Activated CD4-positive, CD25-positive, alpha-beta regulatory T cell treated with anti-CD3 and anti-CD28 coated beads, Interleukin-2, amount 50 U/mL, for 24 hours (primary cell): ENCODE measurements at regions not wholly inside any gene's neighbourhood (a gene's known extent, or its start where the extent isn't known, plus 50 kb on each side); places are given as distances from the start of the nearest gene placed in this dataset.
"Not testable (repeated sequence)": the region's sequence is repeated elsewhere in the genome, so short reads cannot be mapped to it uniquely, and the experiment has no call there.

ENCODE experiments used
- ATAC-seq, 2 donors: fragments of 150-1000 bp; cut with Tn5 transposase; one replicate each; pipeline ENCODE4 v1.10.0; 2021; ENCODE audit warnings: mild to moderate bottlenecking in 1 of 2, moderate library complexity in 1 of 2

DNA sequence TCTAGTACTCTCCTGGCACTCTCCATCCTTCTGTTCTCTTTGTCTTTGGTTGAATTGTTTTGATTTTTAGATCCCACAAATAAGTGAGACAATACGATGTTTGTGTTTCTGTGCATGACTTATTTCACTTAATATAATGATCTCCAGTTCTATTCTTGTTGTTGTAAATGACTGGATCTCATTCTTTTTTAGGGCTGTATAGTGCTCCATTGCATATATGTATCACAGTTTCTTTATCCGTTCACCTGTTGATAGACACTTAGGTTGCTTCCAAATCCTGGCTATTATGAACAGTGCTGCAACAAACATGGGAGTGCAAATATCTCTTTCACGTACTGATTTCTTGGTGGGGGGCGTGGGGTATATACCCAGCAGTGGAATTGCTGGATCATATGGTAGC is 245.0 kb downstream of the ADCYAP1 start:
- no peak for ATAC-seq

DNA sequence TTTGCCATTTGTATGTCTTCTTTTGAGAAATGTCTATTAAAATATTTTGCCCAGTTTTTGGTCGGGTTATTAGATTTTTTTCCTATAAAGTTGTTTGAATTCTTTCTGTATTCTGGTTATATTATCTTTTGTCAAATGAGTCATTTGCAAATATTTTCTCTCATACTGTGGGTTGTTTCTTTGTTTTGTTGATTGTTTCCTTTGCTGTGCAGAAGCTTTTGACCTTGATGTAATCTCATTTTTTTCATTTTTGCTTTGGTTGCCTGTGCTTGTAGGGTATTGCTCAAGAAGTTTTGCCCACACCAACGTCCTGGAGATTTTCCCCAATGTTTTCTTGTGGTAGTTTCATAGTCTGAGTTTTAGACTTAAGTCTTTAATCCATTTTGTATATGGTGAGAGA is 245.7 kb downstream of the ADCYAP1 start:
- no peak for ATAC-seq

- ATAC-seq, result not testable (repeated sequence)
Measured at GRCh38 chr18:1152958-1153357, 248.3 kb downstream of the ADCYAP1 start.

DNA sequence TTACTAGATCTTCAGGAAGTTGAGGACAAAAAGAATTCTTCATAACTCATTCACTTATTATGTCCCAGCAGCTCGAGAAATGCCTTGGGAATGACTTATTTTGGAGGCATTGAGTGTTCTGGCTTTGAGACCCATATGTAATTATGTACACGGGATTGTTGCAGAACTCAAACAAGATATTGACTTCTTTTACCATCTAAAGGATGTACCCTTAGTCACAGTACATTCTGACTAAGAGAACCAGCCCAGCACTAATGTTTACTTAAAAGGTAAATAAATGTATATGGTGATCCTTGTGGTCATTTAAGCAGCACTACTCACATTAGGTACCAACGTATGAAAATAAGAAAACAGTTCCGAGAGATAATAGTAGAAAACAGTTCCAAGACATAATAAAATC is 268.9 kb downstream of the ADCYAP1 start:
- ATAC-seq, result no peak

- no peak for ATAC-seq
Measured at GRCh38 chr18:1177232-1177631, 272.6 kb downstream of the ADCYAP1 start.

GRCh38 chr18:1191341-1191740 is 286.7 kb downstream of the ADCYAP1 start:
- no peak for ATAC-seq

DNA sequence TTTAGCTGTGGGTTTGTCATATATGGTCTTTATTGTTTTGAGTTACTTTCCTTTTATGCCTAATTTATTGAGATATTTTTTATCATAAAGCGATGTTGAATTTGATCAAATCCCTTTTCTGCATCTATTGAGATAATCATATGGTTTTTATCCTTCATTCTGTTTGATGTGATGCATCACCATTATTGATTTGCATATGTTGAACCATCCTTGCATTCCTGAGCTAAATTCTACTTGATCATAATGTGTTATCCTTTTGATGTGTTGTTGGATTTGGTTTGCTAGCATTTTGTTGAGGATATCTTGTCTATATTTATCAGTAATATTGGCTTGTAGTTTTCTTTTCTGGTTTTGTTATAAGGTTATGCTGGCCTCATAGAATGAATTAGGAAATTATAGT is 308.5 kb downstream of the ADCYAP1 start:
- ATAC-seq, result no peak

DNA sequence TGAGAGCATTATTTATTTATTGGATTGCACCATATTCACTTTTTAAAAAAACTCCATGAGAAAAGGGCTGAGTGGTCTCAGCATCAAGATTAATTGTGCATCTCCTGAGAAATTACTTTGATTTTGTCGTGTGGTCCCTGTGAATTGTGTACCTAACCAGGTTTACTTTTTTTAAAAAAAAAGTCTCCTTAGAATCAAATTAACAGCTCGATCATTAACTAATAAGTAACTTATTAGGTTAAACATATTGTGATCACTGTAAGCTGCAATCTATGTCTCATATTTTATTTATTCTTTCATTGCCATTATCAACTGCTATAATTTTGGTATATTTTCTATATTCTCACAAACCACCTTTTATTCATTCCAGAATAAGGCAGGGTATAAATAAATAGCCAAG is 318.2 kb downstream of the ADCYAP1 start:
- no peak for ATAC-seq

GRCh38 chr18:1227025-1227424 is 322.4 kb downstream of the ADCYAP1 start:
- no peak for ATAC-seq

- no peak for ATAC-seq
Measured at GRCh38 chr18:1229634-1230033, 325.0 kb downstream of the ADCYAP1 start.

DNA sequence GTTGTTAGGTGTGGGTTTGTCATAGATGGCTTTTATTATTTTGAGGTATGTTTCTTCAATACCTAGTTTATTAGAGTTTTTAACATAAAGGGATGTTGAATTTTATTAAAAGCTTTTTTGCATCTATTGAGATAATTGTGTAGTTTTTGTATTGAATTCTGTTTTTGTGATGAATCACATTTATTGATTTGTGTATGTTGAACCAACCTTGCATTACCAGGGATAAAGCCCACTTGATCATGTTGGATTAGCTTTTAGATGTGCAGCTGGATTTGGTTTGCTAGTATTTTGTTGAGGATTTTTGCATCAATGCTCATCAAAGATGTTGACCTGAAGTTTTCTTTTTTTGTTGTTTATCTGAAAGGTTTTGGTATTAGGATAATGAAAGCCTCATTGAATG is 328.2 kb downstream of the ADCYAP1 start:
- ATAC-seq, result no peak

DNA sequence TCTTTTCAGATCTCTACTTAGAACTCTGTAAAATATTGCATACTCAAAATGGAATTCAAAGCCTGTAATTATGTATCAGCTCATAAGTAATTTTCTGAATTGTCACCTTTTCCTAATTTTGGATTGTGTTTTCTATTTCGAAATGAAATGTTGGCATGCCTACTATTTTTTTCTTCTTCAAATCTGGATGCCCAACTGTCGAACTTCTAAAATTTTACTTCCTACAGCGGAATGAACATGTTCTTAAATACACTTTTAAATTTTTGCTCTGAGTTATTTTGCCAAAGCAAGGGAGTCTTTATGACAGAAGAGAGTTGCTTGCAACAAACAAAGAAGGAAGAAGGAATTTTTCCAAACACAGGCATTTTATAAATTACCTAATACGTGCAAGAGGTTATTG is 336.0 kb downstream of the ADCYAP1 start:
- no peak for ATAC-seq

GRCh38 chr18:1244397-1245122 is 339.9 kb downstream of the ADCYAP1 start:
- no peak for ATAC-seq

GRCh38 chr18:1246827-1247226 is 342.2 kb downstream of the ADCYAP1 start:
- ATAC-seq, result no peak

GRCh38 chr18:1252534-1252933 is 347.9 kb downstream of the ADCYAP1 start:
- no peak for ATAC-seq

GRCh38 chr18:1252936-1253335 is 348.3 kb downstream of the ADCYAP1 start:
- ATAC-seq, result no peak

- no peak for ATAC-seq
Measured at GRCh38 chr18:1253827-1254226, 349.2 kb downstream of the ADCYAP1 start.

- ATAC-seq, result no peak
Measured at GRCh38 chr18:1261054-1261453, 356.4 kb downstream of the ADCYAP1 start.

DNA sequence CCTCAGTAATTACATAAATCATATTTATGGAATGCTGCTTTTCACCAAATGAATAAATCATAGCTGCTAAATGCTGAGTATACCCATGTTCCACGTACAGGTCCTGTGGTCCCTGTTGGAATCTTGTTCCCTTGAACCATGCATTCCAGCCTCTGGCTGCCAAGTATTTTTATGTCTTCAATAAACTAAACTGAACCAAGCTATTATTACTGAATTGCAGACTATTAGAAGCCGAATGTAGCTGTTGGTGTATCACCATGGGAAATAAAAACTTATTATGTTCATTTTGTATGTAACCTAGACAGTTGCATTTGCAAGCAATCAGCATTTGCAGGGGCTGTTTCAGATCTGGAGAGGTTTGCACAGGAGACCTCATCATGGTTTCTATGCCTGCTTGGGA is 362.4 kb downstream of the ADCYAP1 start:
- ATAC-seq, result no peak

DNA sequence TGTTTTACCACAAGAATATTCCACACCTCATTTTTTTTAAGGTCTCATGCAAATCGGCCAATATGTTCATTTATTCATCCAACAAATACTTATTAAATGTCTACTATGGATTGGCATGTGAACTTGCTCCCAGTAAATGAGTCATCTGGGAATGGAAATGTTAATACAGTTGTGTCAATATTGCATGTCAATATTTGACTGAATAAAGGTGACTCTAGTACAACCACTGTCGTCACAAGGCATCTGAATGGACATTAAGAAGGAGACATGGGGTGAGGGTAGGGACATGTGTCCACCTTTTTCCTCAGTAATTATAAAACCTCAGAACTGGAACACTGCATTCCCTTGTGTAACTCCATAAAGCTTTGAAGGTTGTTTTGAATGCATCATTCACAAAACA is 365.4 kb downstream of the ADCYAP1 start:
- no peak for ATAC-seq

DNA sequence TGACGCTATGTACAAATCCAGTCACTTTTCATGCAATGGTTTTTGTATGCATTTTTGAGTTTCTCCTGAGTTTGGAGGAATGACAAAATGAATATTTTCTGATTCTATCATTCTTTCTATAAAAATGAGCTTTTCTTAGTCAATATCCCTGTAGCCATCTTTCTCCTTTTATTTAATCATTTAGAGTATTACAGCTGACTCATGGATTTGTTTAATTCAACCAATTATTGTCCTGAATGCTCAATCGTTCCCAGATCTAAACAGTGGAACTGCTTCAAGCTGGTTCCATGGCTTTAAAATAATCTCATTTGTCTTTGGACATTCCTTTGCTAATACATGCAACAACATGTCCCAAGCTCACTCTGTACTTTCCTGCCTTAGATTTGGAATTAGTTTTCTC is 368.8 kb downstream of the ADCYAP1 start:
- ATAC-seq, result no peak

DNA sequence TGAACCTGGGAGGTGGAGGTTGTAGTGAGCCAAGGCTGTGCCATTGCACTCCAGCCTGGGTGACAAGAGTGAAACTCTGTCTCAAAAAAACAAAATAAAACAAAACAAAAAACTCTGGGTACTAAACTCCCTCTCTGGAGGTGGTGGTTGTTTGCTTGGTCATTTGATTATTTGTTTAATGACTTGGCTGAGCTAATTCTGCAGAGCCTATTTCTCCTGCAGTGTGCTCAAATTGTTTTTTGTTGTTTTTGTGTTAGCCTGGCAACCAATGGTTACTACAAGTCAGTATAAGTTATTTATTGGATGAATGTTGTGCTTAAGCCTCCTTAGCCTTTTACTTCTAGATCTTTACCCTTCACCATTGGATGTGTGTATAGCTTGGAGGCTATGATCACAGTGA is 387.5 kb downstream of the ADCYAP1 start:
- no peak for ATAC-seq

DNA sequence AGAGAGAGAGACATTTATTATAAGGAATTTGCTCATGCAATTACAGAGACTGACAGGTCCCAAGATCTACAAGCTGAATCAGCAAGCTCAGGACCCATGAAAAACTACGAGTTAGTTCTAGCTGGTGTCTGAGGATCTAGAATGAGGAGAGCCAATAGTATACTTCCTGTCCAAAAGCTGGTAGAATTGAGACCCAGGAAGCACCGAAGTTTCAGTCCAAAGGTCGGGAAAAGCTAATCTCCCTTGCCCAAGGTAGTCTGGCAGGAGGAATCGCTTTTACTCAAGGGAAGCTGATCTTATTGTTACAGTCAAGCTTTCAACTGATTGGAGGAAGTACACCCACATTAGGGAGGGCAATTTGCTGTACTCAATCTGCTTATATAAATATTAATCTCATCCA is 389.6 kb downstream of the ADCYAP1 start:
- no peak for ATAC-seq

DNA sequence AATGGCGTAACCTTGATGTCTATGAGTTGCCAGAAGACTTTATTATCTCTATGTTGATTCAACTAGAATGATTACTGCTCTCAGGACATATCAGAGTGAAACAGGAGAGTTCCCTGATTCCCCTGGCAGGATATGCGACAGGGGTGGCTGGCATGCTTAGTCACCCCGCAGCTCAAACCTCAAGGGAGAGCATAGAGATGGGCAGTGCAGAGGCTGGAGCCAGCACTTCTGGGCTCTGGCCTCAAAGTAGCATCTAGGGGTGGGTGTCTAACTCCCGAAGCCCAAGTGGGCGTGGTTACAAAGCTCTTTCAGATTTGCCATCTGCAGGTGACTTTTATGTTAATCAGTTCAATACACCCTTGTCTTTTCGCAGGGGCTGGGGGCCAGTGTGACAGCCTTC is 391.6 kb downstream of the ADCYAP1 start:
- ATAC-seq, result no peak

DNA sequence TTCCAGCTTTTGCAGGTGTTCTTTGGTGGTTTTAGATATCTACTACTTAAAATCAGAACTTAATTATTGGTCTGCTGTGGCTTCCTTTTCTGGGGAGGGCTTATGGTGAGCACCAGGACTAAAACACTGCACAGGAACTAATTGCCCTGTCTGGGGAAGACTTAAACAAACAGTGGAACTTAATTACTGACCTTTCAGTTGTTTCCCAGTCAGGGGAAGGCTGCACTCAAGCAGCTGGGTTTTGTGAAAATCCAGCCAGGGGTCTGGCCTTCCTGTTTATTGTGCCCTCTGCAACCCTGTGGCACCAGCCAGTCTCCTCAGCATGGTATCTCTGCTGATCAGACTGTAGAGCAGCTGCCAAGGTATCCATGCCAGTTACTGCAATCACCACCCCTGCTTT is 398.2 kb downstream of the ADCYAP1 start:
- ATAC-seq, result no peak
